ENCODE measurements at regions not wholly inside any gene's neighbourhood (a gene's known extent, or its start where the extent isn't known, plus 50 kb on each side); places are given as distances from the start of the nearest gene placed in this dataset.

DNA sequence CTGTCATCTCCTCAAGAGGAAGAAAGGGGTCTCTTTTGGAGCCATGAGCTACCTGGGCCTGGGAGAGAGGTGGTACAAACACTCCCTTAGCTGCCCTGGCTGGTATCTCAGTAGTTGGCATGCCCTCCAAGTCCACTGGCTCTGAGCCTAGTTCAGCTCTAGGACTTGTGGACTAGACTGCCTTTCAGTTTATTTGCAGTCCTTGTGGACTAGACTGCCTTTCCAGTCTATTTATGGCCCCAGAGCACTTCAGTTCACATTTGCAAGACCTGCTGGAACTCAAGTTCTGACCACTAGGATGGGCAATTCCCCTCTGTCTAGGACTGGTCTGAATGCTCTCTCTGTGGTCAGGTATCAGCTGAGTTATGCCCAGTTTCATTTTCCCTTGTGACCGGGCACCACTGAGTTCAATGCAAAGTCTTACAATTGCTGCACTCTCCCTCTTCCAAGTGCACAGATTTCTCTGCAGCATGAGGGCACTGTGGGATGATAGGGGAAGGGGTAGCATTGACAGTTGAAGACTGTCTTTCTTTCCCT lies 1019.0 kb downstream of the TAF11L14 start:
- no peak overlapping the region for H3K23ac ChIP-seq (ENCODE audit: low read depth, low read length)
- no peaks in the 10 kb centered on the region for H4K20me1 ChIP-seq (ENCODE audit: insufficient read depth, low read length)
- H2AFZ ChIP-seq (replicated peaks; ENCODE audit: low read length, poor library complexity): no peak overlapping the region
- no peaks in the 10 kb centered on the region for H3K79me1 ChIP-seq (ENCODE audit: low read depth in 1 of 2, low read length in 2 of 2)
- no peaks in the 10 kb centered on the region for H3K9me1 ChIP-seq (ENCODE audit: insufficient read depth, low read length)
- BruUV-seq (replicated peaks): no TSS peak
- CTCF ChIA-PET: no interaction called here
- H4K5ac ChIP-seq (ENCODE audit: low read depth, low read length): no peak overlapping the region
- POLR2A ChIA-PET (ENCODE audit: unreplicated experiment): no interaction called here
- no peak overlapping the region for H2BK15ac ChIP-seq (ENCODE audit: low read depth, low read length)
- DNase-seq (no peak), ATAC-seq (ENCODE audit: low read depth) (no peak)
- no peak overlapping the region for H3K14ac ChIP-seq (replicated peaks; ENCODE audit: low read depth, low read length)
- H2AK5ac ChIP-seq (ENCODE audit: low read depth, low read length): no peak overlapping the region
- no peaks in the 10 kb centered on the region for H3K36me3 ChIP-seq (ENCODE audit: control insufficient read depth, insufficient read depth, low read length)
- H4K8ac ChIP-seq (ENCODE audit: low read depth in 2 of 2, low read length in 2 of 2): no peak overlapping the region
- H3K27me3 ChIP-seq (ENCODE audit: control insufficient read depth, insufficient read depth, low read length): no peaks in the 10 kb centered on the region
- dilution Hi-C loops (cut with HindIII; ENCODE audit: low sequenced_read_pairs, unreplicated experiment) (no loop called here), intact Hi-C loops (cut with micrococcal nuclease) (no loop called here), in situ Hi-C loops (cut with MboI; ENCODE audit: low sequenced_read_pairs) (no loop called here)
- no peak overlapping the region for H3K9ac ChIP-seq (ENCODE audit: low read depth, low read length)
- no peak overlapping the region for H2BK20ac ChIP-seq (ENCODE audit: low read depth, low read length)
- no peak overlapping the region for H3K4ac ChIP-seq (ENCODE audit: low read depth, low read length)
- no peak overlapping the region for H3K4me2 ChIP-seq (ENCODE audit: low read depth, low read length)
- no peak overlapping the region for H2AK9ac ChIP-seq (replicated peaks; ENCODE audit: low read depth, low read length, poor library complexity)
- H3K4me1 ChIP-seq (ENCODE audit: control insufficient read depth, insufficient read depth, low read length): no peaks in the 10 kb centered on the region
- WGBS, 2 experiments (ENCODE audit: extremely low coverage in 2 of 2, insufficient read length in 1 of 2): no CpG with 5 or more reads among the region's 1 CpG
- H3K27ac ChIP-seq (ENCODE audit: insufficient read depth, low read length): no peak overlapping the region
- H3K9me3 ChIP-seq (ENCODE audit: control insufficient read depth, insufficient read depth, low read length): peaks cover 11% of the 10 kb centered on the region
- H2BK5ac ChIP-seq (ENCODE audit: low read depth, low read length, poor library complexity, severe bottlenecking): no peak overlapping the region
- H4K91ac ChIP-seq (ENCODE audit: insufficient read depth, low read depth, low read length): no peak overlapping the region
- no peak overlapping the region for H3K18ac ChIP-seq (ENCODE audit: low read depth, low read length)
- TF ChIP-seq, protein P1, sequence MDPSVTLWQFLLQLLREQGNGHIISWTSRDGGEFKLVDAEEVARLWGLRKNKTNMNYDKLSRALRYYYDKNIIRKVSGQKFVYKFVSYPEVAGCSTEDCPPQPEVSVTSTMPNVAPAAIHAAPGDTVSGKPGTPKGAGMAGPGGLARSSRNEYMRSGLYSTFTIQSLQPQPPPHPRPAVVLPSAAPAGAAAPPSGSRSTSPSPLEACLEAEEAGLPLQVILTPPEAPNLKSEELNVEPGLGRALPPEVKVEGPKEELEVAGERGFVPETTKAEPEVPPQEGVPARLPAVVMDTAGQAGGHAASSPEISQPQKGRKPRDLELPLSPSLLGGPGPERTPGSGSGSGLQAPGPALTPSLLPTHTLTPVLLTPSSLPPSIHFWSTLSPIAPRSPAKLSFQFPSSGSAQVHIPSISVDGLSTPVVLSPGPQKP (IDR thresholded peaks at IDR 0.05; ENCODE audit: borderline replicate concordance, low read depth, low read length): no peak
- TF ChIP-seq BHLHE40 (IDR thresholded peaks at IDR 0.05; ENCODE audit: low read depth, low read length) (no peak), FOS (IDR thresholded peaks at IDR 0.05; ENCODE audit: low read depth, low read length) (no peak), CHD1 (IDR thresholded peaks at IDR 0.05; ENCODE audit: low read depth, low read length) (no peak), POLR2A (IDR thresholded peaks at IDR 0.05; ENCODE audit: low read depth, low read length) (no peak), MAZ (IDR thresholded peaks at IDR 0.05; ENCODE audit: borderline replicate concordance, low read depth, low read length) (no peak), RFX5 (IDR thresholded peaks at IDR 0.05; ENCODE audit: low read depth, low read length) (no peak), MXI1 (IDR thresholded peaks at IDR 0.05; ENCODE audit: borderline replicate concordance, low read depth, low read length) (no peak), RCOR1 (IDR thresholded peaks at IDR 0.05; ENCODE audit: insufficient replicate concordance, low read length) (no peak), RAD21 (IDR thresholded peaks at IDR 0.05; ENCODE audit: low read length) (no peak), MAFK (IDR thresholded peaks at IDR 0.05; ENCODE audit: low read depth, low read length) (no peak), SMC3 (IDR thresholded peaks at IDR 0.05; ENCODE audit: low read depth, low read length) (no peak)
- H3K4me3 ChIP-seq (ENCODE audit: insufficient read depth, low read depth, low read length): no peak overlapping the region
- H3K56ac ChIP-seq (ENCODE audit: extremely low read depth, insufficient read depth, low read length): no peak overlapping the region
- H2BK120ac ChIP-seq (ENCODE audit: low read depth, low read length): no peak overlapping the region

Data from IMR-90 (cell line).